ENCODE measurements at regions not wholly inside any gene's neighbourhood (a gene's known extent, or its start where the extent isn't known, plus 50 kb on each side); places are given as distances from the start of the nearest gene placed in this dataset.

DNA sequence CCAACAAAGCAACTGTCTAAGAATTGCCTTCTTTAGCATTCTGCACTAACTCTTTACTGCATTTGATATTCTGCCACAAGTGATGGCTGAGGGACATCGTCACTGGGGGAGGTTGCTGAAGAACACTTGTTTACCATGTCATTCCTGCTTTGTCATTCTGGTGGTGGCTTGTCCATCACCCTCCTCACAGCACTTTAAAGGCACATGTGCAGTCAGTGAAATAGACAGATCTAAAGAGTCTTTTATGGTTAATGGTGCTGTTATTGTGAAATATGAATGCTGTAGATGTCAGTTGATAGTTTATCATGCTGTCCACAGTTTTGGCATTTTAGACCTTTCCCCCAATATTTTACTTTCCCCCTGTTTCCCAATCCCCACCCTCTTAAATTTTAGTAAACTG is 120.9 kb upstream of the TSC22D1 start:
- in situ Hi-C loops (cut with HindIII; ENCODE audit: extremely low pct_ligation_motif_present, low pct_unique_long_range_greater_than_20kb) (no loop called here), intact Hi-C loops (cut with micrococcal nuclease; ENCODE audit: unreplicated experiment) (no loop called here)
- ATAC-seq = no peak
- FAIRE-seq = no peak
- Histone ChIP-seq H3K4me3 (replicated peaks in 1 of 3; ENCODE audit: insufficient read depth in 1 of 3, low read depth in 2 of 3, low read length in 3 of 3) (no peak overlapping the region), H3K4me1 (ENCODE audit: insufficient read depth, low read length) (no peaks in the 10 kb centered on the region), H4K20me1 (ENCODE audit: insufficient read depth, low read length) (no peaks in the 10 kb centered on the region), H3K27ac (ENCODE audit: extremely low read length, insufficient read depth, low read length) (no peak overlapping the region), H3K9me3 (ENCODE audit: low read length) (no peaks in the 10 kb centered on the region), H3K9ac (ENCODE audit: insufficient read depth, low read depth, low read length) (no peak overlapping the region), H3K79me2 (ENCODE audit: insufficient read depth, low read length) (no peaks in the 10 kb centered on the region), H2AFZ (ENCODE audit: low read length) (no peak overlapping the region), H3K36me3 (replicated peaks in 1 of 2; ENCODE audit: control insufficient read depth in 1 of 2, insufficient read depth in 2 of 2, low read length in 2 of 2) (no peaks in the 10 kb centered on the region), H3K27me3 (ENCODE audit: control insufficient read depth in 1 of 2, insufficient read depth in 2 of 2, low read length in 2 of 2) (peaks cover 0 to 1% of the 10 kb centered on the region in 2 experiments; a peak in 1 of 5 replicates), H3K4me2 (ENCODE audit: low read depth, low read length) (no peak overlapping the region)
- DNase-seq (ENCODE audit: low spot score) = no peak
- WGBS (ENCODE audit: low lambda C conversion rate) = 0% methylated on average over 1 of the region's 1 CpG
- no TSS peak for BruUV-seq (replicated peaks)
- CTCF ChIA-PET (ENCODE audit: low intra/inter-chr PET ratio, low total read pairs) = no interaction called here
- POLR2A ChIA-PET = no interaction called here
- TF ChIP-seq ZNF101 (CRISPR knock-in tag; IDR thresholded peaks at IDR 0.05; ENCODE audit: borderline replicate concordance, low read depth) (no peak), ZHX1 (CRISPR knock-in tag; IDR thresholded peaks at IDR 0.05; ENCODE audit: low read depth) (no peak), CREBL2 (CRISPR knock-in tag; IDR thresholded peaks at IDR 0.05; ENCODE audit: borderline replicate concordance) (no peak), MATR3 (CRISPR knock-in tag; IDR thresholded peaks at IDR 0.05) (no peak), PITX1 (CRISPR knock-in tag; IDR thresholded peaks at IDR 0.05) (no peak), RBM39 (IDR thresholded peaks at IDR 0.05; ENCODE audit: low read depth, low read length, poor library complexity, severe bottlenecking) (no peak), ZNF782 (CRISPR knock-in tag; IDR thresholded peaks at IDR 0.05; ENCODE audit: borderline replicate concordance) (no peak), ZNF3 (CRISPR knock-in tag; IDR thresholded peaks at IDR 0.05) (no peak), ZNF776 (CRISPR knock-in tag; IDR thresholded peaks at IDR 0.05) (no peak), ZHX2 (IDR thresholded peaks at IDR 0.05; ENCODE audit: low read depth) (no peak), ZHX2 (CRISPR knock-in tag; IDR thresholded peaks at IDR 0.05; ENCODE audit: borderline replicate concordance) (no peak), ZKSCAN1 (IDR thresholded peaks at IDR 0.05; ENCODE audit: low read length) (no peak), JUN (CRISPR knock-in tag; IDR thresholded peaks at IDR 0.05) (no peak), ZMYM4 (CRISPR knock-in tag; IDR thresholded peaks at IDR 0.05) (no peak), MEF2D (CRISPR knock-in tag; IDR thresholded peaks at IDR 0.05) (no peak)
- TF ChIP-seq, protein P1, sequence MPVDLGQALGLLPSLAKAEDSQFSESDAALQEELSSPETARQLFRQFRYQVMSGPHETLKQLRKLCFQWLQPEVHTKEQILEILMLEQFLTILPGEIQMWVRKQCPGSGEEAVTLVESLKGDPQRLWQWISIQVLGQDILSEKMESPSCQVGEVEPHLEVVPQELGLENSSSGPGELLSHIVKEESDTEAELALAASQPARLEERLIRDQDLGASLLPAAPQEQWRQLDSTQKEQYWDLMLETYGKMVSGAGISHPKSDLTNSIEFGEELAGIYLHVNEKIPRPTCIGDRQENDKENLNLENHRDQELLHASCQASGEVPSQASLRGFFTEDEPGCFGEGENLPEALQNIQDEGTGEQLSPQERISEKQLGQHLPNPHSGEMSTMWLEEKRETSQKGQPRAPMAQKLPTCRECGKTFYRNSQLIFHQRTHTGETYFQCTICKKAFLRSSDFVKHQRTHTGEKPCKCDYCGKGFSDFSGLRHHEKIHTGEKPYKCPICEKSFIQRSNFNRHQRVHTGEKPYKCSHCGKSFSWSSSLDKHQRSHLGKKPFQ (CRISPR knock-in tag; IDR thresholded peaks at IDR 0.05; ENCODE audit: insufficient replicate concordance) = no peak
